PFSK-1 (cell line): ENCODE measurements at regions not wholly inside any gene's neighbourhood (a gene's known extent, or its start where the extent isn't known, plus 50 kb on each side); places are given as distances from the start of the nearest gene placed in this dataset.

Experiments
- FOXP2 ChIP-seq: optimal IDR thresholded peaks from 2 replicates; pipeline ENCODE3; 2011; ENCODE audit warnings: borderline replicate concordance, control low read depth, inconsistent platforms; ENCODE audit not compliant: insufficient read depth; ENCODE audit errors: extremely low read length, extremely low read depth
- POLR2AphosphoS5 ChIP-seq: IDR thresholded peaks from 2 replicates; pipeline ENCODE4 v1.6.1; 2012; ENCODE audit warnings: low read depth, mild to moderate bottlenecking, control low read depth, low read length, moderate library complexity
- SIN3A ChIP-seq: IDR thresholded peaks from 2 replicates; pipeline ENCODE4 v1.6.1; 2012; ENCODE audit warnings: mild to moderate bottlenecking, low read length, moderate library complexity, borderline replicate concordance; ENCODE audit not compliant: insufficient read depth
- TAF1 ChIP-seq: IDR thresholded peaks from 2 replicates; pipeline ENCODE4 v1.6.1; 2012; ENCODE audit warnings: low read length, control low read depth, borderline replicate concordance; ENCODE audit not compliant: insufficient read depth
- TF ChIP-seq, protein P1 (sequence below), 2 experiments: IDR thresholded peaks; 2 replicates each; pipeline versions ENCODE4 v1.6.1 to v1.8.0; 2011 to 2012; ENCODE audit warnings: low read depth in 2 of 2, low read length in 2 of 2, control low read depth in 1 of 2, inconsistent platforms in 1 of 2, mild to moderate bottlenecking in 1 of 2, moderate library complexity in 1 of 2; ENCODE audit not compliant: insufficient read depth in 1 of 2

DNA sequence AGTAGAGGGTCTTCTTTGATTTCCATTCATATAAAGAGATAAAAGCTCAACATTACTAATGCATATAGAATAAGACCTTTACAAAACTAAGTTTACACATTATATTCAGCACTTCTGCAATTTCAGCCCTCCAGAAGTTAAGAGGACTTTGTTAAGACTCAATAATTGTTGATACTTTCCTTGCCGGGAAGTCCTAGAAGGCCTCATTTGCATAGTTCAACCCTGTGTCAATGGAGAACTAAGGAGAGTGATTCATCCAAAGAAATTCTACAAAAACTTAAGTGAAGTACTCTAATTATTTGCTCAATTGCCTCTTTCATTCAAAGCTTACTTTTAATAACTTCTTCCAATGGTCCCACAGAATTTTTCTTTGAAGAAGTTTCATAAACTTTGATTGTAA is 1060.3 kb upstream of the CELF2 start:
- TF ChIP-seq, protein P1, sequence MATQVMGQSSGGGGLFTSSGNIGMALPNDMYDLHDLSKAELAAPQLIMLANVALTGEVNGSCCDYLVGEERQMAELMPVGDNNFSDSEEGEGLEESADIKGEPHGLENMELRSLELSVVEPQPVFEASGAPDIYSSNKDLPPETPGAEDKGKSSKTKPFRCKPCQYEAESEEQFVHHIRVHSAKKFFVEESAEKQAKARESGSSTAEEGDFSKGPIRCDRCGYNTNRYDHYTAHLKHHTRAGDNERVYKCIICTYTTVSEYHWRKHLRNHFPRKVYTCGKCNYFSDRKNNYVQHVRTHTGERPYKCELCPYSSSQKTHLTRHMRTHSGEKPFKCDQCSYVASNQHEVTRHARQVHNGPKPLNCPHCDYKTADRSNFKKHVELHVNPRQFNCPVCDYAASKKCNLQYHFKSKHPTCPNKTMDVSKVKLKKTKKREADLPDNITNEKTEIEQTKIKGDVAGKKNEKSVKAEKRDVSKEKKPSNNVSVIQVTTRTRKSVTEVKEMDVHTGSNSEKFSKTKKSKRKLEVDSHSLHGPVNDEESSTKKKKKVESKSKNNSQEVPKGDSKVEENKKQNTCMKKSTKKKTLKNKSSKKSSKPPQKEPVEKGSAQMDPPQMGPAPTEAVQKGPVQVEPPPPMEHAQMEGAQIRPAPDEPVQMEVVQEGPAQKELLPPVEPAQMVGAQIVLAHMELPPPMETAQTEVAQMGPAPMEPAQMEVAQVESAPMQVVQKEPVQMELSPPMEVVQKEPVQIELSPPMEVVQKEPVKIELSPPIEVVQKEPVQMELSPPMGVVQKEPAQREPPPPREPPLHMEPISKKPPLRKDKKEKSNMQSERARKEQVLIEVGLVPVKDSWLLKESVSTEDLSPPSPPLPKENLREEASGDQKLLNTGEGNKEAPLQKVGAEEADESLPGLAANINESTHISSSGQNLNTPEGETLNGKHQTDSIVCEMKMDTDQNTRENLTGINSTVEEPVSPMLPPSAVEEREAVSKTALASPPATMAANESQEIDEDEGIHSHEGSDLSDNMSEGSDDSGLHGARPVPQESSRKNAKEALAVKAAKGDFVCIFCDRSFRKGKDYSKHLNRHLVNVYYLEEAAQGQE (IDR thresholded peaks at IDR 0.05; ENCODE audit: insufficient read depth in 1 of 2, low read depth in 2 of 2, low read length in 2 of 2): no peak
- TF ChIP-seq SIN3A (no peak), TAF1 (no peak), POLR2AphosphoS5 (no peak), FOXP2 (no peak)

DNA sequence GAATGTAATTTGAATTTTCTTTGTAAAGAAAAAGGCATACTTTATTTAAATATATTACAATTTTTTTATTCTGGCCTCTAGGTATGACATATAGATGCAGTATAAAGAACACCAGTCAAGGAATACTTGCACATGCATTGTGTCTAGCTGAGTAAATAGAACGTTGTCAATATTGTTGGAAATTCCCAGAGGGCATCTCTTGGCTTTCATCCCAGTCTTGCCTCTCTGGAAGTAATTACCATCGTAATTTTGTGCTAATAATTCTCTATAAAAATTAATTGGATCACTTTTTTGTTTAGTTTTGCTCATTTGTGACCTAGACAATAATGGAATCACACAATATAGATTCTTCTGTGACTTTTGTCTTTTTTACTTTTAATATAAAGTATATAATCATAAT is 1052.3 kb upstream of the CELF2 start:
- TF ChIP-seq POLR2AphosphoS5 (no peak), TAF1 (no peak)
- TF ChIP-seq, protein P1 (IDR thresholded peaks at IDR 0.05; ENCODE audit: insufficient read depth in 1 of 2, low read depth in 2 of 2, low read length in 2 of 2): no peak

DNA sequence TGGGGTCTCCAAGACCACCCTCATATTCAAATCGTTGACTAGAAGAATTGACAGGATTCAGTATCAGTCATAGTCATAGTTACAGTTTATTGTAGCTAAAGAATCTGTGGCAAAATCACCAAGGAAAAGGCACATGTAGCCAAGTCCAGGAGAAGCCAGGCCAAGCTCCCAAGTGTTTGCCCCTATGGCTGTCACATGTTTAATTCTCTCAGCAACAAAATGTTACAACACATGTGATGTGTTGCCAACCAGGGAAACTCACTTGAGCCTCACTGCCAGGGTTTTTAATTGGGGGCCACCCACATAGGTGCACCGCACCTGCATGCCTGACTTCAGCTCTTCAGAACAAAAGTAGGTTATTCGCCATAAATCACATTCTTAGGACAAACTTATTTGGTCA is 1030.9 kb upstream of the CELF2 start:
- no peak for TF ChIP-seq POLR2AphosphoS5

DNA sequence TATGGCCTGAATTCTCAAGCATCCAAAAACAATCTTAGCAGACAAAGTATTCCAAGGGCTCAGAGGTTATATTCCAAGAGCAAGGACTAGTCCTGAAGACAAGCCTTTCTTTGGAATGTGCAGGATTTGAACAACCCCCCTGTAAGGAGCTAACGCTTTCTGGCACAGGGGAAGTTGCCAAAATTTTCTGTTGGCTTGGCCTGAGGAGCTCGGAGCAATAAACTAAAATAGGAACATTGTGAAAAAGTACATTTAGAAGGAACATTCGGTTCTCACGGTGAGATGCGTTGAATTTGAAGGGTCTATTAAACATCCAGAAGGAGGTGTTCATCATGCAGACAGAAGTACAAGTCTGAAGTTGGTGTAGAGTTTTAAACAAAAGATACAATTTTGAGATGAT is 1030.5 kb upstream of the CELF2 start:
- no peak for TF ChIP-seq POLR2AphosphoS5
- TF ChIP-seq SIN3A: no peak
- TF ChIP-seq, protein P1 (IDR thresholded peaks at IDR 0.05; ENCODE audit: insufficient read depth in 1 of 2, low read depth in 2 of 2, low read length in 2 of 2): no peak
- no peak for TF ChIP-seq FOXP2
- TF ChIP-seq TAF1: no peak

DNA sequence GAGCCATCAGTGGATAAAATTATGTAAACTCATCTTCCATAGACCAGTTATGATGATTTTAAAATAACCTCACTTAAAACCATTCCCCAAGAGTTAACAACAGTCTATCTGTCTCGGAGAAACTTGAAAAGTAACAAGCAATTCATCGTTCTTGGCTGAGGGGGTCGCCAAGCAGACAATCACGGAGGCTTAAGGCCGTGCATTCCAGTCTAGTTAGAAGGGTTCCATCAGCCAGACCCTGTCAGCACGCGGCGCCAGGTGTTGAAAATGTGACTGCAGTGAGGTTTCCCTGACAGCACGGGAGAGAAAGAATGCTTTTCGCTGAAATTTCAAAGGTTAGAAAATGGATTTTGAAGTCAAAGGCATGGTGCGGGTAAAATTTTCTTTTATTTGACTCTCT is 1025.0 kb upstream of the CELF2 start:
- no peak for TF ChIP-seq TAF1
- TF ChIP-seq, protein P1 (IDR thresholded peaks at IDR 0.05; ENCODE audit: insufficient read depth in 1 of 2, low read depth in 2 of 2, low read length in 2 of 2): no peak
- no peak for TF ChIP-seq FOXP2
- no peak for TF ChIP-seq SIN3A
- no peak for TF ChIP-seq POLR2AphosphoS5

DNA sequence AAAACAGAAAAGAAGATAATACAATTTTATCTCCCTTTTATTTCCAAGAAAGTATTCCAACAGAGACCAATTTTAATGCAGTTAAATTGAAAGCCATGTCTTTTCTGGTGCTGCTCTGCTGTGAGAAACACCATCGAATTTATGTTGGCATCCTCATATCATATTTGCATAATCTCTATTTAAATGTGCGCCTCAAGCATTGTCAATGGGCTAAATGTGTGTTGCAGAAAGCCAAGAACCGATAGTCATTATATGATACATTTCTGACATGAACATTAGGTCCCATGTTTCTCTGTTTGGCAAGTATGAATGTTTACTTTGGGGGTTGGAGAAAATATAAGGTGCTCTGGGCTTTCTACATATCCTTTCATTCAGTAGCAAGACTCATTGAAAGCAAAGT is 1023.5 kb upstream of the CELF2 start:
- TF ChIP-seq FOXP2 (no peak), SIN3A (no peak), TAF1 (no peak), POLR2AphosphoS5 (no peak)
- TF ChIP-seq, protein P1 (IDR thresholded peaks at IDR 0.05; ENCODE audit: insufficient read depth in 1 of 2, low read depth in 2 of 2, low read length in 2 of 2): no peak
